HCT116 (cell line): ENCODE measurements at regions not wholly inside any gene's neighbourhood (a gene's known extent, or its start where the extent isn't known, plus 50 kb on each side); places are given as distances from the start of the nearest gene placed in this dataset.

Experiments used
- ATAC-seq: fragments of 200-7000 bp; cut with Tn5 transposase; 2 replicates; pipeline ENCODE4 v1.9.1; 2020; ENCODE audit warnings: mild to moderate bottlenecking, moderate library complexity
- BruUV-seq: library from RNA; stranded (reverse); fragments of 400-500 nt; replicated peaks from 2 replicates; lab custom pipeline; 2021; lab: Mats Ljungman, UMichigan
- CTCF ChIA-PET: fragments of 300-600 bp; sonication (Branson Sonifier 250); formaldehyde crosslinking; loops from one replicate; lab custom pipeline; 2021; ENCODE audit warnings: antibody characterized with exemption; lab: Charles Lee
- POLR2A ChIA-PET: fragments of 300-600, 350-600 bp; sonication (Branson Sonifier 250); formaldehyde crosslinking; loops from one replicate; lab custom pipeline; 2021; ENCODE audit warnings: antibody characterized with exemption; lab: Charles Lee
- RAD21 ChIA-PET, 2 experiments: fragments of 300-600 bp; sonication (Branson Sonifier 250); formaldehyde crosslinking; loops; one replicate each; lab custom pipeline; 2023; ENCODE audit warnings: low total read pairs in 2 of 2; ENCODE audit not compliant: uncharacterized antibody in 2 of 2, unreplicated experiment in 2 of 2, low non-redundant PET in 1 of 2; lab: Charles Lee
- DNase-seq: peaks from one replicate; pipeline ENCODE4 v3.0.0-alpha.2; 2010; ENCODE audit warnings: low read depth, low spot score
- H2AFZ ChIP-seq: fragments of 200-600 bp; shearing (Covaris generic), sonication (generic); 2 replicates; pipeline ENCODE4 v1.6.1; 2017; ENCODE audit warnings: low read depth, mixed run types, mixed read lengths, antibody characterized with exemption, low read length; ENCODE audit not compliant: poor library complexity, severe bottlenecking
- H3K27ac ChIP-seq: 2 replicates; pipeline ENCODE4 v1.5.1; 2012; ENCODE audit warnings: low read depth, low read length
- H3K27me3 ChIP-seq: fragments of 200-600 bp; sonication (generic); 2 replicates; pipeline ENCODE4 v1.6.1; 2016; ENCODE audit warnings: mixed run types, low read length, mixed read lengths; ENCODE audit not compliant: insufficient read depth
- H3K36me3 ChIP-seq, 2 experiments: fragments of 200-500 bp in 1 of 2; fragments of 200-600 bp in 1 of 2; sonication (Bioruptor generic) in 1 of 2; sonication (generic) in 1 of 2; 2 replicates each; pipeline versions ENCODE4 v1.5.1 to v1.6.1; 2014 to 2016; ENCODE audit warnings: low read length in 2 of 2, inconsistent platforms in 1 of 2, mixed read lengths in 1 of 2, mixed run types in 1 of 2; ENCODE audit not compliant: insufficient read depth in 2 of 2, control insufficient read depth in 1 of 2
- H3K4me1 ChIP-seq, 2 experiments: fragments of 200-600 bp in 1 of 2; sonication (generic) in 1 of 2; 2 replicates each; pipeline versions ENCODE4 v1.5.1 to v1.6.1; 2012 to 2017; ENCODE audit warnings: low read length in 2 of 2, inconsistent platforms in 1 of 2, mild to moderate bottlenecking in 1 of 2, mixed read lengths in 1 of 2, mixed run types in 1 of 2, moderate library complexity in 1 of 2; ENCODE audit not compliant: insufficient read depth in 2 of 2, control insufficient read depth in 1 of 2
- H3K4me2 ChIP-seq: fragments of 200-600 bp; sonication (generic); 2 replicates; pipeline ENCODE4 v1.6.1; 2017; ENCODE audit warnings: mixed run types, low read length, mixed read lengths
- H3K4me3 ChIP-seq, 2 experiments: fragments of 200-600 bp in 1 of 2; sonication (generic) in 1 of 2; replicated peaks in 1 of 2; 2 replicates each; pipeline ENCODE4 v1.5.1; 2011 to 2016; ENCODE audit warnings: low read length in 2 of 2, control low read depth in 1 of 2, low read depth in 1 of 2, mild to moderate bottlenecking in 1 of 2, mixed read lengths in 1 of 2, mixed run types in 1 of 2
- H3K79me2 ChIP-seq: fragments of 200-600 bp; sonication (generic); 2 replicates; pipeline ENCODE4 v1.6.1; 2017; ENCODE audit warnings: mild to moderate bottlenecking, mixed run types, low read length, moderate library complexity, mixed read lengths; ENCODE audit not compliant: insufficient read depth
- H3K9ac ChIP-seq: fragments of 200-600 bp; sonication (generic); 2 replicates; pipeline ENCODE4 v1.6.1; 2016; ENCODE audit warnings: low read length, mixed read lengths
- H3K9me2 ChIP-seq: fragments of 200-600 bp; sonication (generic), shearing (Covaris generic); 2 replicates; pipeline ENCODE4 v1.6.1; 2017; ENCODE audit warnings: mixed run types, mild to moderate bottlenecking, moderate library complexity; ENCODE audit not compliant: insufficient read depth
- H3K9me3 ChIP-seq, 2 experiments: fragments of 200-500 bp in 1 of 2; fragments of 200-600 bp in 1 of 2; sonication (Bioruptor generic) in 1 of 2; sonication (generic) in 1 of 2; 2 replicates each; pipeline ENCODE4 v1.6.1; 2014 to 2017; ENCODE audit warnings: low read length in 2 of 2, mixed read lengths in 2 of 2, inconsistent platforms in 1 of 2, low read depth in 1 of 2, mild to moderate bottlenecking in 1 of 2, mixed run types in 1 of 2, moderate library complexity in 1 of 2; ENCODE audit not compliant: control insufficient read depth in 1 of 2, insufficient read depth in 1 of 2
- H4K20me1 ChIP-seq: fragments of 200-600 bp; sonication (generic), shearing (Covaris generic); 2 replicates; pipeline ENCODE4 v1.6.1; 2017; ENCODE audit warnings: mixed run types, mild to moderate bottlenecking, moderate library complexity; ENCODE audit not compliant: insufficient read depth
- ATF3 ChIP-seq: IDR thresholded peaks from 2 replicates; pipeline ENCODE4 v1.6.1; 2012
- CEBPB ChIP-seq: IDR thresholded peaks from 2 replicates; pipeline ENCODE4 v1.6.1; 2012; ENCODE audit warnings: low read depth
- ELF1 ChIP-seq: IDR thresholded peaks from 2 replicates; pipeline ENCODE4 v1.6.1; 2012; ENCODE audit warnings: low read depth, borderline replicate concordance
- EZH2 ChIP-seq: fragments of 200-600 bp; sonication (generic); IDR thresholded peaks from 2 replicates; pipeline ENCODE4 v1.6.1; 2017; ENCODE audit warnings: antibody characterized with exemption, mixed run types
- JUND ChIP-seq: IDR thresholded peaks from 2 replicates; pipeline ENCODE4 v1.6.1; 2012
- POLR2A ChIP-seq: IDR thresholded peaks from 2 replicates; pipeline ENCODE4 v1.7.0; 2011; ENCODE audit warnings: borderline replicate concordance; ENCODE audit not compliant: insufficient read depth, insufficient read length; ENCODE audit errors: extremely low read depth
- POLR2AphosphoS5 ChIP-seq: IDR thresholded peaks from 2 replicates; pipeline ENCODE4 v1.6.1; 2011; ENCODE audit warnings: mild to moderate bottlenecking, low read depth, low read length, moderate library complexity
- SP1 ChIP-seq: IDR thresholded peaks from 2 replicates; pipeline ENCODE4 v1.6.1; 2012; ENCODE audit warnings: low read depth
- YY1 ChIP-seq: IDR thresholded peaks from 2 replicates; pipeline ENCODE4 v1.6.1; 2011; ENCODE audit warnings: low read length, low read depth, moderate library complexity, mild to moderate bottlenecking; ENCODE audit not compliant: insufficient replicate concordance; ENCODE audit errors: extremely low read depth
- ZFX ChIP-seq: fragments of 450-650 bp; IDR thresholded peaks from 2 replicates; pipeline ENCODE4 v1.6.1; 2017
- intact Hi-C: fragments of 100-400 bp; cut with micrococcal nuclease; formaldehyde crosslinking; loops from 2 replicates; pipeline ENCODE4 v1.10.0; 2022
- TF ChIP-seq, protein P1 (sequence below): IDR thresholded peaks from 2 replicates; pipeline ENCODE4 v1.6.1; 2012; ENCODE audit warnings: low read depth
- TF ChIP-seq, protein P2 (sequence below), 3 experiments: fragments of 200-600 bp in 1 of 3; sonication (generic) in 1 of 3; IDR thresholded peaks in 2 of 3; conservative IDR thresholded peaks in 1 of 3; 2 replicates each; pipeline ENCODE4 v1.5.1; 2012 to 2017; ENCODE audit warnings: low read depth in 2 of 3, low read length in 2 of 3, antibody characterized with exemption in 1 of 3, borderline replicate concordance in 1 of 3, control low read depth in 1 of 3, mild to moderate bottlenecking in 1 of 3, mixed read lengths in 1 of 3, mixed run types in 1 of 3, moderate library complexity in 1 of 3; ENCODE audit not compliant: insufficient read depth in 1 of 3
- TF ChIP-seq, protein P3 (sequence below): IDR thresholded peaks from 2 replicates; pipeline ENCODE4 v1.6.1; 2012

DNA sequence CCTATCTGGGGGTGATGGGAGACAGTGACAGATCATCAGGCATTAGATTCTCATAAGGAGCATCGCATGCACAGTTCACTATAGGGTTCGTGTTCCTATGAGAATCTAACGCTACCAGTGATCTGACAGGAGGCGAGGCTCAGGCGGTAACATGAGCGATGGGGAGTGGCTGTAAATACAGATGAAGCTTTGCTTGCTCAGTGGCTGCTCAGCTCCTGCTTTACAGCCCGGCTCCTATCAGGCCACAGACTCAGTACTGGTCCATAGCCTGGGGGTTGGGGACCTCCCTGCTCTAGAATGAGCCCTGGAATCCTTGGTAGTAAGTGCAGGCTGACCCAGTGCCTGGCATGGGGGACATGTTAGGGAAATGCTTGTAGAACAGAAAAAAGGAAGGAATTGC lies 426.0 kb downstream of the TYW1 start:
- DNase-seq = no peak
- Histone ChIP-seq H3K27ac (no peak overlapping the region), H3K27me3 (no peaks in the 10 kb centered on the region), H3K4me1 (no peaks in the 10 kb centered on the region), H3K79me2 (no peaks in the 10 kb centered on the region), H4K20me1 (no peaks in the 10 kb centered on the region), H3K9me2 (no peaks in the 10 kb centered on the region), H3K4me2 (no peak overlapping the region), H3K9ac (no peak overlapping the region), H3K36me3 (no peaks in the 10 kb centered on the region), H2AFZ (no peak overlapping the region), H3K4me3 (no peak overlapping the region)
- CTCF ChIA-PET = no interaction called here
- ATAC-seq = no peak
- no TSS peak for BruUV-seq
- RAD21 ChIA-PET = no interaction called here
- intact Hi-C loops = no loop called here
- POLR2A ChIA-PET = no interaction called here
- no peak for TF ChIP-seq SP1
- TF ChIP-seq, protein P1, sequence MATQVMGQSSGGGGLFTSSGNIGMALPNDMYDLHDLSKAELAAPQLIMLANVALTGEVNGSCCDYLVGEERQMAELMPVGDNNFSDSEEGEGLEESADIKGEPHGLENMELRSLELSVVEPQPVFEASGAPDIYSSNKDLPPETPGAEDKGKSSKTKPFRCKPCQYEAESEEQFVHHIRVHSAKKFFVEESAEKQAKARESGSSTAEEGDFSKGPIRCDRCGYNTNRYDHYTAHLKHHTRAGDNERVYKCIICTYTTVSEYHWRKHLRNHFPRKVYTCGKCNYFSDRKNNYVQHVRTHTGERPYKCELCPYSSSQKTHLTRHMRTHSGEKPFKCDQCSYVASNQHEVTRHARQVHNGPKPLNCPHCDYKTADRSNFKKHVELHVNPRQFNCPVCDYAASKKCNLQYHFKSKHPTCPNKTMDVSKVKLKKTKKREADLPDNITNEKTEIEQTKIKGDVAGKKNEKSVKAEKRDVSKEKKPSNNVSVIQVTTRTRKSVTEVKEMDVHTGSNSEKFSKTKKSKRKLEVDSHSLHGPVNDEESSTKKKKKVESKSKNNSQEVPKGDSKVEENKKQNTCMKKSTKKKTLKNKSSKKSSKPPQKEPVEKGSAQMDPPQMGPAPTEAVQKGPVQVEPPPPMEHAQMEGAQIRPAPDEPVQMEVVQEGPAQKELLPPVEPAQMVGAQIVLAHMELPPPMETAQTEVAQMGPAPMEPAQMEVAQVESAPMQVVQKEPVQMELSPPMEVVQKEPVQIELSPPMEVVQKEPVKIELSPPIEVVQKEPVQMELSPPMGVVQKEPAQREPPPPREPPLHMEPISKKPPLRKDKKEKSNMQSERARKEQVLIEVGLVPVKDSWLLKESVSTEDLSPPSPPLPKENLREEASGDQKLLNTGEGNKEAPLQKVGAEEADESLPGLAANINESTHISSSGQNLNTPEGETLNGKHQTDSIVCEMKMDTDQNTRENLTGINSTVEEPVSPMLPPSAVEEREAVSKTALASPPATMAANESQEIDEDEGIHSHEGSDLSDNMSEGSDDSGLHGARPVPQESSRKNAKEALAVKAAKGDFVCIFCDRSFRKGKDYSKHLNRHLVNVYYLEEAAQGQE = no peak
- no peak for TF ChIP-seq CEBPB
- no peak for TF ChIP-seq ATF3
- TF ChIP-seq ELF1 = no peak
- TF ChIP-seq, all 23 proteins: peak for 0
- H3K9me3 ChIP-seq = no peaks in the 10 kb centered on the region

DNA sequence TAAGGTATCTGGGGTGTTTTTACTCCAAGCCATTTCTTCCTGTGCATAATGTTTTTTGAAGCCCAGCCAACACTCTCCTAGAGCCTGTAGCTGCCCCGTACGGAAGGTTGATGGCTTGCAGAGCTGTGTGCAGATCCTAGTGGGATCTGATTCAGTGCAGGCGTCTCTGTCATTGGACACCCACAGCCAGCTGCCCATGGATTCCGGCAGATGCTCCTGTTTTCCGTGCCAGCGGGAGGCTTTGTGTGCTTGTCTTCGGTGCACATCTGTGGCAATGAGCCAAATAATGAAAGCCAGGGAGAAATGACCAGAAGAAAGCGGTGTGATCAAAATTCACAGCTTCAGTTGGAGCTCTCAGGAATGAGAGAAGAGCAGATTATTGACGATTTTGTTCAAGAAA lies 426.4 kb downstream of the TYW1 start:
- Histone ChIP-seq H3K4me1 (no peaks in the 10 kb centered on the region), H3K79me2 (no peaks in the 10 kb centered on the region), H3K4me2 (no peak overlapping the region), H2AFZ (no peak overlapping the region), H3K9me2 (no peaks in the 10 kb centered on the region), H3K4me3 (no peak overlapping the region), H4K20me1 (no peaks in the 10 kb centered on the region), H3K27me3 (no peaks in the 10 kb centered on the region), H3K36me3 (no peaks in the 10 kb centered on the region), H3K9ac (no peak overlapping the region), H3K27ac (no peak overlapping the region), H3K9me3 (no peaks in the 10 kb centered on the region)
- BruUV-seq = no TSS peak
- ATAC-seq (no peak), DNase-seq (no peak)
- ChIA-PET POLR2A (no interaction called here), CTCF (no interaction called here), RAD21 (no interaction called here)
- intact Hi-C loops = no loop called here
- no peak for TF ChIP-seq POLR2A
- no peak for TF ChIP-seq ZFX
- TF ChIP-seq, protein P2, sequence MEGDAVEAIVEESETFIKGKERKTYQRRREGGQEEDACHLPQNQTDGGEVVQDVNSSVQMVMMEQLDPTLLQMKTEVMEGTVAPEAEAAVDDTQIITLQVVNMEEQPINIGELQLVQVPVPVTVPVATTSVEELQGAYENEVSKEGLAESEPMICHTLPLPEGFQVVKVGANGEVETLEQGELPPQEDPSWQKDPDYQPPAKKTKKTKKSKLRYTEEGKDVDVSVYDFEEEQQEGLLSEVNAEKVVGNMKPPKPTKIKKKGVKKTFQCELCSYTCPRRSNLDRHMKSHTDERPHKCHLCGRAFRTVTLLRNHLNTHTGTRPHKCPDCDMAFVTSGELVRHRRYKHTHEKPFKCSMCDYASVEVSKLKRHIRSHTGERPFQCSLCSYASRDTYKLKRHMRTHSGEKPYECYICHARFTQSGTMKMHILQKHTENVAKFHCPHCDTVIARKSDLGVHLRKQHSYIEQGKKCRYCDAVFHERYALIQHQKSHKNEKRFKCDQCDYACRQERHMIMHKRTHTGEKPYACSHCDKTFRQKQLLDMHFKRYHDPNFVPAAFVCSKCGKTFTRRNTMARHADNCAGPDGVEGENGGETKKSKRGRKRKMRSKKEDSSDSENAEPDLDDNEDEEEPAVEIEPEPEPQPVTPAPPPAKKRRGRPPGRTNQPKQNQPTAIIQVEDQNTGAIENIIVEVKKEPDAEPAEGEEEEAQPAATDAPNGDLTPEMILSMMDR (IDR thresholded peaks at IDR 0.05 in 2 of 3, conservative IDR thresholded peaks at IDR 0.05 in 1 of 3; ENCODE audit: borderline replicate concordance in 1 of 3, insufficient read depth in 1 of 3, low read depth in 2 of 3, low read length in 2 of 3) = no peak
- TF ChIP-seq, protein P3, sequence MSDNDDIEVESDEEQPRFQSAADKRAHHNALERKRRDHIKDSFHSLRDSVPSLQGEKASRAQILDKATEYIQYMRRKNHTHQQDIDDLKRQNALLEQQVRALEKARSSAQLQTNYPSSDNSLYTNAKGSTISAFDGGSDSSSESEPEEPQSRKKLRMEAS = no peak
- TF ChIP-seq YY1 = no peak
- no peak for TF ChIP-seq SP1
- TF ChIP-seq EZH2 = no peak
- TF ChIP-seq POLR2AphosphoS5 = no peak
- TF ChIP-seq JUND = no peak
